SK-N-SH (cell line): ENCODE measurements at regions not wholly inside any gene's neighbourhood (a gene's known extent, or its start where the extent isn't known, plus 50 kb on each side); places are given as distances from the start of the nearest gene placed in this dataset.

Experiments used
- CTCF ChIA-PET: fragments of 300-600, 350-600 bp; formaldehyde crosslinking; extraction: SDS; loops from one replicate; lab custom pipeline; 2021; lab: Yijun Ruan, JAX
- POLR2A ChIA-PET: fragments of 350-600 bp; sonication (Branson Sonifier 250); formaldehyde crosslinking; extraction: SDS; loops from one replicate; lab custom pipeline; 2020; ENCODE audit warnings: antibody characterized with exemption, inconsistent platforms; lab: Yijun Ruan, JAX
- DNase-seq: peaks from one replicate; pipeline ENCODE4 v3.0.0; 2012
- H2AFZ ChIP-seq: fragments of 200-600 bp; sonication (generic); 2 replicates; pipeline ENCODE4 v1.8.1; 2016; ENCODE audit warnings: antibody characterized with exemption, mild to moderate bottlenecking, low read depth
- H3F3A ChIP-seq: fragments of 200-600 bp; sonication (generic); replicated peaks from 2 replicates; pipeline ENCODE3; 2016; ENCODE audit warnings: antibody characterized with exemption, mild to moderate bottlenecking; ENCODE audit not compliant: insufficient read depth
- H3K27ac ChIP-seq, 2 experiments: fragments of 200-500 bp in 1 of 2; fragments of 200-600 bp in 1 of 2; sonication (Bioruptor generic) in 1 of 2; sonication (generic), shearing (Covaris generic) in 1 of 2; 2 replicates each; pipeline versions ENCODE4 v1.5.1 to v1.6.1; 2014 to 2016; ENCODE audit warnings: low read depth in 2 of 2, inconsistent platforms in 1 of 2, low read length in 1 of 2, mild to moderate bottlenecking in 1 of 2, mixed read lengths in 1 of 2
- H3K27me3 ChIP-seq: fragments of 200-600 bp; sonication (generic), shearing (Covaris generic); 2 replicates; pipeline ENCODE4 v1.6.1; 2016; ENCODE audit warnings: mixed run types; ENCODE audit not compliant: insufficient read depth
- H3K36me3 ChIP-seq, 2 experiments: fragments of 200-500 bp in 1 of 2; fragments of 200-600 bp in 1 of 2; sonication (Bioruptor generic) in 1 of 2; sonication (generic) in 1 of 2; replicated peaks in 1 of 2; 2 replicates each; pipeline versions ENCODE3 to v1.5.1; 2014 to 2016; ENCODE audit warnings: low read length in 1 of 2, mild to moderate bottlenecking in 1 of 2; ENCODE audit not compliant: insufficient read depth in 2 of 2, control insufficient read depth in 1 of 2
- H3K4me1 ChIP-seq, 2 experiments: fragments of 200-500 bp in 1 of 2; fragments of 200-600 bp in 1 of 2; sonication (Bioruptor generic) in 1 of 2; sonication (generic), shearing (Covaris generic) in 1 of 2; 2 replicates each; pipeline versions ENCODE4 v1.5.1 to v1.6.1; 2014 to 2016; ENCODE audit warnings: low read depth in 1 of 2, low read length in 1 of 2, mixed run types in 1 of 2; ENCODE audit not compliant: insufficient read depth in 2 of 2, control insufficient read depth in 1 of 2
- H3K4me2 ChIP-seq: fragments of 200-600 bp; sonication (generic), shearing (Covaris generic); 2 replicates; pipeline ENCODE4 v1.6.1; 2017; ENCODE audit warnings: mixed run types
- H3K4me3 ChIP-seq, 2 experiments: fragments of 200-500 bp in 1 of 2; fragments of 200-600 bp in 1 of 2; sonication (Bioruptor generic) in 1 of 2; sonication (generic), shearing (Covaris generic) in 1 of 2; 2 replicates each; pipeline versions ENCODE4 v1.5.1 to v1.8.1; 2014 to 2016; ENCODE audit warnings: low read depth in 2 of 2, inconsistent platforms in 1 of 2, low read length in 1 of 2, mild to moderate bottlenecking in 1 of 2, mixed read lengths in 1 of 2, moderate library complexity in 1 of 2
- H3K79me2 ChIP-seq: fragments of 200-600 bp; sonication (generic); 2 replicates; pipeline ENCODE4 v1.8.1; 2017; ENCODE audit warnings: mild to moderate bottlenecking; ENCODE audit not compliant: insufficient read depth
- H3K9ac ChIP-seq: fragments of 200-600 bp; sonication (generic); 2 replicates; pipeline ENCODE4 v1.6.1; 2017; ENCODE audit warnings: mixed run types
- H3K9me2 ChIP-seq: fragments of 200-600 bp; sonication (generic); 2 replicates; pipeline ENCODE4 v1.6.1; 2017; ENCODE audit warnings: mixed run types
- H3K9me3 ChIP-seq: fragments of 200-600 bp; sonication (generic); 2 replicates; pipeline ENCODE4 v1.6.1; 2017; ENCODE audit warnings: mixed run types, mild to moderate bottlenecking, moderate library complexity
- H4K20me1 ChIP-seq: fragments of 200-600 bp; sonication (generic); 2 replicates; pipeline ENCODE4 v1.6.1; 2017; ENCODE audit warnings: mild to moderate bottlenecking, mixed run types; ENCODE audit not compliant: insufficient read depth
- CHD2 ChIP-seq: fragments of 150-350 bp; IDR thresholded peaks from 2 replicates; pipeline ENCODE4 v1.6.1; 2018; ENCODE audit warnings: low read length; ENCODE audit not compliant: partially characterized antibody
- ELF1 ChIP-seq: IDR thresholded peaks from 2 replicates; pipeline ENCODE4 v1.4.0; 2012
- EZH2phosphoT487 ChIP-seq: fragments of 200-600 bp; sonication (generic); IDR thresholded peaks from 2 replicates; pipeline ENCODE4 v1.6.1; 2017; ENCODE audit warnings: low read depth, mixed run types, mild to moderate bottlenecking, antibody characterized with exemption, moderate library complexity, borderline replicate concordance
- GATA2 ChIP-seq: sonication (generic); formaldehyde crosslinking; IDR thresholded peaks from 2 replicates; pipeline ENCODE4 v1.5.0; 2020; ENCODE audit warnings: mild to moderate bottlenecking, missing genetic modification reagents
- MEF2A ChIP-seq: IDR thresholded peaks from 2 replicates; pipeline ENCODE4 v1.4.0; 2012; ENCODE audit warnings: low read depth, borderline replicate concordance
- MXI1 ChIP-seq: IDR thresholded peaks from 2 replicates; pipeline ENCODE4 v1.6.1; 2012; ENCODE audit warnings: mild to moderate bottlenecking, low read depth, low read length, improper control_type of control experiment
- NFIC ChIP-seq: IDR thresholded peaks from 2 replicates; pipeline ENCODE4 v1.4.0; 2012; ENCODE audit warnings: borderline replicate concordance
- NRF1 ChIP-seq: IDR thresholded peaks from 2 replicates; pipeline ENCODE4 v1.6.1; 2012; ENCODE audit warnings: low read depth, mild to moderate bottlenecking, low read length
- RCOR1 ChIP-seq: fragments of 150-350 bp; IDR thresholded peaks from 2 replicates; pipeline ENCODE4 v1.6.1; 2017; ENCODE audit warnings: antibody characterized with exemption, low read length
- REST ChIP-seq: IDR thresholded peaks from 2 replicates; pipeline ENCODE4 v1.6.1; 2012; ENCODE audit warnings: mild to moderate bottlenecking, low read depth, low read length, moderate library complexity
- TAF1 ChIP-seq: IDR thresholded peaks from 2 replicates; pipeline ENCODE4 v1.6.1; 2012; ENCODE audit warnings: low read depth, mild to moderate bottlenecking, low read length, moderate library complexity, borderline replicate concordance
- TCF12 ChIP-seq: IDR thresholded peaks from 2 replicates; pipeline ENCODE4 v1.4.0; 2012
- USF2 ChIP-seq: fragments of 150-350 bp; IDR thresholded peaks from 2 replicates; pipeline ENCODE4 v1.6.1; 2017; ENCODE audit warnings: antibody characterized with exemption, low read length, low read depth, borderline replicate concordance
- ZBTB33 ChIP-seq: IDR thresholded peaks from 2 replicates; pipeline ENCODE4 v1.4.0; 2012; ENCODE audit warnings: low read depth, borderline replicate concordance
- WGBS: methylation state at CpG from one replicate; pipeline ENCODE4 v1.1.6; 2017; ENCODE audit warnings: low lambda C conversion rate; 5-methylcytosine and 5-hydroxymethylcytosine counted together

- no peak overlapping the region for H3K9ac ChIP-seq
- no peak for DNase-seq
- TF ChIP-seq MEF2A (no peak), MXI1 (no peak), TCF12 (no peak), EZH2phosphoT487 (no peak), REST (no peak), ZBTB33 (no peak), USF2 (no peak), GATA2 (CRISPR knock-in tag) (no peak)
- TF ChIP-seq, all 33 proteins: peak for 0
- Histone ChIP-seq H3K79me2 (no peaks in the 10 kb centered on the region), H3K4me2 (no peak overlapping the region), H3K9me3 (no peaks in the 10 kb centered on the region), H4K20me1 (no peaks in the 10 kb centered on the region), H3F3A (no peaks in the 10 kb centered on the region), H3K27ac (no peak overlapping the region), H3K4me1 (0 out of 4 replicates have a peak, but pooled peaks cover 0 to 6% of the 10 kb centered on the region in 2 experiments), H3K9me2 (no peaks in the 10 kb centered on the region), H3K4me3 (no peak overlapping the region), H3K27me3 (peaks cover 15% of the 10 kb centered on the region; the same call in 1 of the 2 replicates), H3K36me3 (no peaks in the 10 kb centered on the region), H2AFZ (no peak overlapping the region)
- ChIA-PET CTCF (interaction anchor here (1.0 to 1.5 kb wide), 2 partner anchors 13 to 14 kb away, joined by 4 to 5 read pairs; no protein-coding TSS in a partner anchor), POLR2A (no interaction called here)
- 39% methylated on average over 3 of the region's 4 CpGs for WGBS
Measured at GRCh38 chr21:38683222-38683621, 122.5 kb upstream of the ETS2 start.

- Histone ChIP-seq H3K27me3 (peaks cover 15% of the 10 kb centered on the region; the same call in 1 of the 2 replicates), H3K4me1 (no peaks in the 10 kb centered on the region), H3K36me3 (no peaks in the 10 kb centered on the region), H3K27ac (no peak overlapping the region), H3K9me3 (no peaks in the 10 kb centered on the region; the same call in 1 of the 2 replicates), H3K4me2 (no peak overlapping the region), H3K9ac (no peak overlapping the region), H3K9me2 (no peaks in the 10 kb centered on the region), H4K20me1 (no peaks in the 10 kb centered on the region), H2AFZ (no peak overlapping the region), H3K4me3 (no peak overlapping the region), H3K79me2 (no peaks in the 10 kb centered on the region), H3F3A (no peaks in the 10 kb centered on the region)
- WGBS: 46% methylated on average over 5 of the region's 5 CpGs
- ChIA-PET POLR2A (no interaction called here), CTCF (interaction anchor here (1.2 to 1.6 kb wide), 2 partner anchors 19 to 450 kb away, joined by 4 read pairs; no protein-coding TSS in a partner anchor)
- DNase-seq: no peak
- TF ChIP-seq NRF1 (no peak), ELF1 (no peak), NFIC (no peak), CHD2 (no peak), TAF1 (no peak), RCOR1 (no peak), MEF2A (no peak)
Measured at GRCh38 chr21:38688068-38688467, 117.7 kb upstream of the ETS2 start.
